Keratinocyte (primary cell): ENCODE measurements at regions not wholly inside any gene's neighbourhood (a gene's known extent, or its start where the extent isn't known, plus 50 kb on each side); places are given as distances from the start of the nearest gene placed in this dataset.
"Not testable (repeated sequence)": the region's sequence is repeated elsewhere in the genome, so short reads cannot be mapped to it uniquely, and the experiment has no call there.

Experiments used
- DNase-seq: peaks from one replicate; pipeline ENCODE4 v3.0.0-alpha.2; 2011; ENCODE audit warnings: low read depth, missing footprints, low spot score
- FAIRE-seq: peaks from 2 replicates; lab custom pipeline; 2011; peaks lifted over from hg19 to GRCh38; lab: Jason Lieb, UNC
- H2AFZ ChIP-seq: 2 replicates; pipeline ENCODE4 v1.6.0; 2012; ENCODE audit warnings: low read length, control low read depth, inconsistent platforms; ENCODE audit not compliant: control insufficient read depth
- H3K27ac ChIP-seq: 2 replicates; pipeline ENCODE4 v1.5.1; 2011; ENCODE audit warnings: low read length; ENCODE audit not compliant: control insufficient read depth, insufficient read depth
- H3K27me3 ChIP-seq: 3 replicates; pipeline ENCODE4 v1.6.0; 2011; ENCODE audit warnings: low read length; ENCODE audit not compliant: control insufficient read depth, insufficient read depth; ENCODE audit errors: extremely low read depth
- H3K36me3 ChIP-seq, 2 experiments: 2 replicates in 1 of 2; 3 replicates in 1 of 2; pipeline ENCODE4 v1.5.1; 2011; ENCODE audit warnings: low read length in 2 of 2, mild to moderate bottlenecking in 1 of 2; ENCODE audit not compliant: control insufficient read depth in 2 of 2, insufficient read depth in 2 of 2; ENCODE audit errors: extremely low read depth in 1 of 2
- H3K4me1 ChIP-seq: 3 replicates; pipeline ENCODE4 v1.5.1; 2011; ENCODE audit warnings: low read length; ENCODE audit not compliant: control insufficient read depth, insufficient read depth; ENCODE audit errors: extremely low read depth
- H3K4me2 ChIP-seq: 3 replicates; pipeline ENCODE4 v1.6.0; 2011; ENCODE audit warnings: low read depth, low read length; ENCODE audit not compliant: control insufficient read depth, insufficient read depth; ENCODE audit errors: extremely low read depth
- H3K4me3 ChIP-seq, 3 experiments: fragments of 200-600 bp in 1 of 3; sonication (generic) in 1 of 3; 2 replicates in 2 of 3; 3 replicates in 1 of 3; pipeline ENCODE4 v1.5.1; 2011 to 2016; ENCODE audit warnings: low read length in 3 of 3, mild to moderate bottlenecking in 3 of 3, control low read depth in 2 of 3, inconsistent platforms in 1 of 3, low read depth in 1 of 3, mixed read lengths in 1 of 3, mixed run types in 1 of 3, moderate library complexity in 1 of 3; ENCODE audit not compliant: control insufficient read depth in 2 of 3, insufficient read depth in 2 of 3; ENCODE audit errors: extremely low read depth in 1 of 3
- H3K79me2 ChIP-seq: 2 replicates; pipeline ENCODE4 v1.6.0; 2012; ENCODE audit warnings: low read length; ENCODE audit not compliant: control insufficient read depth, insufficient read depth
- H3K9ac ChIP-seq: 3 replicates; pipeline ENCODE4 v1.6.0; 2011; ENCODE audit warnings: low read length; ENCODE audit not compliant: control insufficient read depth, insufficient read depth; ENCODE audit errors: extremely low read depth
- H3K9me1 ChIP-seq: 3 replicates; pipeline ENCODE4 v1.6.0; 2011; ENCODE audit warnings: low read length; ENCODE audit not compliant: control insufficient read depth, insufficient read depth; ENCODE audit errors: extremely low read depth
- H3K9me3 ChIP-seq: 2 replicates; pipeline ENCODE4 v1.5.1; 2012; ENCODE audit warnings: low read depth, low read length; ENCODE audit not compliant: control insufficient read depth
- H4K20me1 ChIP-seq: 3 replicates; pipeline ENCODE4 v1.6.0; 2011; ENCODE audit warnings: low read length; ENCODE audit not compliant: control insufficient read depth, insufficient read depth; ENCODE audit errors: extremely low read depth
- CTCF ChIP-seq, 3 experiments: IDR thresholded peaks in 1 of 3; conservative IDR thresholded peaks in 1 of 3; optimal IDR thresholded peaks in 1 of 3; 2 replicates in 2 of 3; 3 replicates in 1 of 3; pipeline versions ENCODE3 to v1.5.1; 2011; ENCODE audit warnings: low read length in 3 of 3, mild to moderate bottlenecking in 3 of 3, moderate library complexity in 2 of 3, control low read depth in 1 of 3, inconsistent platforms in 1 of 3; ENCODE audit not compliant: insufficient read depth in 2 of 3; ENCODE audit errors: extremely low read depth in 1 of 3
- EZH2 ChIP-seq: IDR thresholded peaks from one replicate; pipeline ENCODE4 v1.6.1; 2012; ENCODE audit warnings: inconsistent platforms, mild to moderate bottlenecking, low read length, moderate library complexity
- dilution Hi-C: fragments of 300-500 bp; cut with MboI; formaldehyde crosslinking; loops from one replicate; pipeline ENCODE4 v1.7.0; 2020; ENCODE audit warnings: low sequenced_read_pairs; ENCODE audit not compliant: extremely low pct_ligation_motif_present

- dilution Hi-C loops, FAIRE-seq, H2AFZ ChIP-seq: not testable (repeated sequence)
Observed at GRCh38 chr3:112694906-112695305, 54.0 kb upstream of the CCDC80 start.

GRCh38 chr3:112693186-112693585 is 52.2 kb upstream of the CCDC80 start:
- Histone ChIP-seq H3K27ac (no peak overlapping the region), H3K79me2 (no peaks in the 10 kb centered on the region), H3K9me1 (no peaks in the 10 kb centered on the region), H3K9me3 (no peaks in the 10 kb centered on the region), H3K27me3 (no peaks in the 10 kb centered on the region), H3K9ac (no peak overlapping the region), H3K36me3 (no peaks in the 10 kb centered on the region), H2AFZ (no peak overlapping the region), H3K4me2 (no peak overlapping the region), H4K20me1 (no peaks in the 10 kb centered on the region), H3K4me3 (no peak overlapping the region), H3K4me1 (peaks cover 14% of the 10 kb centered on the region)
- DNase-seq (no peak), FAIRE-seq (no peak)
- no peak for TF ChIP-seq EZH2
- no peak for TF ChIP-seq CTCF (optimal IDR thresholded peaks at IDR 0.05 in 1 of 3, IDR thresholded peaks at IDR 0.05 in 1 of 3, conservative IDR thresholded peaks at IDR 0.05 in 1 of 3; ENCODE audit: extremely low read depth in 1 of 3, insufficient read depth in 2 of 3, low read length in 3 of 3)
- dilution Hi-C loops: no loop called here

More at GRCh38 chr3:112694906-112695305, 54.0 kb upstream of the CCDC80 start:
- not testable (repeated sequence) for H3K4me1 ChIP-seq, H3K4me3 ChIP-seq, H3K27ac ChIP-seq, H4K20me1 ChIP-seq, H3K79me2 ChIP-seq, H3K27me3 ChIP-seq, H3K36me3 ChIP-seq, DNase-seq, H3K9me1 ChIP-seq, H3K9ac ChIP-seq, H3K9me3 ChIP-seq, H3K4me2 ChIP-seq
